ENCODE measurements at regions not wholly inside any gene's neighbourhood (a gene's known extent, or its start where the extent isn't known, plus 50 kb on each side); places are given as distances from the start of the nearest gene placed in this dataset.

DNA sequence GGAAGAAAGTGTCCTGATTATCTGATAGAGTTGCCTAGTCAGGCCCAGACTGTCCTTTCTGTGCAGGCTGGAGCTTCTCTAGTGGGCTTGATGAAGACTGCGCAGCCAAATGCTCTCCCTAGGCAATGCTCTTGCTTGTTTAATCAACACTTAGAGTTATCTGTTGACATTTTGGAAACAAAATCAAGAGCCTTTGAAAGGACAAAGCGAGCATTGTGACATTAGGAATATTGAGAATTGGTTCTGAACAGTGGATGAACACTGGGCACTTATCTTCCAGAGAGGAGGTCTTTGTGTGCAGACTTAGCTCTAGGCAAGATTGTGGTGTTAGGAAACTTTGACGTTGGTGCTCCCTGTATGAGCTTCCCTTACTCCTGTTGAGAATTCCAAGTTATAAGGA lies 94.5 kb downstream of the DNTTIP2 start:
- TF ChIP-seq, protein P1, sequence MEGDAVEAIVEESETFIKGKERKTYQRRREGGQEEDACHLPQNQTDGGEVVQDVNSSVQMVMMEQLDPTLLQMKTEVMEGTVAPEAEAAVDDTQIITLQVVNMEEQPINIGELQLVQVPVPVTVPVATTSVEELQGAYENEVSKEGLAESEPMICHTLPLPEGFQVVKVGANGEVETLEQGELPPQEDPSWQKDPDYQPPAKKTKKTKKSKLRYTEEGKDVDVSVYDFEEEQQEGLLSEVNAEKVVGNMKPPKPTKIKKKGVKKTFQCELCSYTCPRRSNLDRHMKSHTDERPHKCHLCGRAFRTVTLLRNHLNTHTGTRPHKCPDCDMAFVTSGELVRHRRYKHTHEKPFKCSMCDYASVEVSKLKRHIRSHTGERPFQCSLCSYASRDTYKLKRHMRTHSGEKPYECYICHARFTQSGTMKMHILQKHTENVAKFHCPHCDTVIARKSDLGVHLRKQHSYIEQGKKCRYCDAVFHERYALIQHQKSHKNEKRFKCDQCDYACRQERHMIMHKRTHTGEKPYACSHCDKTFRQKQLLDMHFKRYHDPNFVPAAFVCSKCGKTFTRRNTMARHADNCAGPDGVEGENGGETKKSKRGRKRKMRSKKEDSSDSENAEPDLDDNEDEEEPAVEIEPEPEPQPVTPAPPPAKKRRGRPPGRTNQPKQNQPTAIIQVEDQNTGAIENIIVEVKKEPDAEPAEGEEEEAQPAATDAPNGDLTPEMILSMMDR (IDR thresholded peaks at IDR 0.05) = no peak
- no peaks in the 10 kb centered on the region for H3K27me3 Mint-ChIP-seq
- H3K9me3 Mint-ChIP-seq = peaks cover 10% of the 10 kb centered on the region
- H3K4me3 Mint-ChIP-seq = no peak overlapping the region
- H3K4me1 Mint-ChIP-seq (ENCODE audit: low read depth) = no peaks in the 10 kb centered on the region
- intact Hi-C loops (cut with micrococcal nuclease) = no loop called here
- POLR2A ChIA-PET = no interaction called here
- CTCF ChIA-PET = interaction anchor here (1.1 to 1.2 kb wide), 2 partner anchors 29 to 155 kb away, joined by 3 to 4 read pairs; no protein-coding TSS in a partner anchor
- no peaks in the 10 kb centered on the region for H3K36me3 Mint-ChIP-seq (ENCODE audit: low read depth)
- H3K27ac Mint-ChIP-seq = no peak overlapping the region
- DNase-seq = no peak
- no peak for ATAC-seq

DNA sequence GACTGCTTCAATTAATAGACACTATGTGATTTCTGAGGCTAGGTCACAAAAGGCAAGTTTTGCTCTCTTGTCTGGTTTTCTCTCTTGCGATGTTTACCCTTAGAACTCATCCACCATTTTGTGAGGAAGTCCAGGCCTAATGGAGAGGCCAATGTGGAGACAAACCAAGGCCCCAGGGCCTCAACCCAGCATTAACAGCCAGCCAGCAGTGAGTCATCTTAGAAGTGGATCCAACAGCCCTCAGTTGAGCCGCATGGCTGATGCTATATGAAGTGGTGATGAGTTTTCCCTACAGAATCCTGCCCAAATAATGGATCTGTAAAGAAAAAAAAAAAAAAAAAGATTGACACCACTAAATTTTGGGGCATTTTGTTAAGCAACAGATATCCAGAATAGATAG lies 95.1 kb downstream of the DNTTIP2 start:
- TF ChIP-seq, protein P1 (IDR thresholded peaks at IDR 0.05) = no peak
- no peak for ATAC-seq
- POLR2A ChIA-PET = no interaction called here

DNA sequence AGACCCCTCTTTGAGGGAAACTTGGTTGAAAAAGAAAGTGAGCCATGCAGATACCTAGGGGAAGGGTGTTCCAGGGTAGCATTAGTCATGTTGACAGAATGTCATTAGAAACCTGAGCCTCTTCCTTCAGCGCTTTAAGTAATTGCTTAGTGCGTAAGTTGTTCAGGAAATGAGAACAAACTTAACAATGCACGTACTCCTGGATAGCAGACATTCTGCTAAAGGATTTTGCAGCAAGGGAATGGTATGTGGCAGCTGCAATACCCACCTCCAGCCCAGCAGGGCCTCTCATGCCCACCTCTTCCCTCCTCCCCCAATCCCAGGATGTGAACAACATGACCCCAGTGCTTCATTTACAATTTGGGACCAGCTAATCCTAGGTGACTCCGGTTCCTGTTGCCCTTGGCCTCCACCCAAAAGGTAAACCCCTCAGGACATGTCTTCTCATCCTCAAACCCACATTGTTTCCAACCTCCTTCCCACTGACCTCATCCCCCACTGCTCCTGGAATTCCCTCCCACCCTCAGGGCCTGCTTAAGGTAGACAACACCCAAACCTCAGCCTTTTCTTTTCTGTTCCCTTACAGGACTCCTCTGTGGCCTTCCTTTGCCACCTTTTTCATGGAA lies 98.0 kb upstream of the BCAR3 start:
- DNase-seq (no peak), ATAC-seq (no peak)
- no peak overlapping the region for H3K27ac Mint-ChIP-seq
- no peak overlapping the region for H3K4me3 Mint-ChIP-seq
- H3K27me3 Mint-ChIP-seq = no peaks in the 10 kb centered on the region
- TF ChIP-seq, protein P1 (IDR thresholded peaks at IDR 0.05) = no peak
- no peaks in the 10 kb centered on the region for H3K9me3 Mint-ChIP-seq
- H3K36me3 Mint-ChIP-seq (ENCODE audit: low read depth) = no peaks in the 10 kb centered on the region
- ChIA-PET CTCF (no interaction called here), POLR2A (no interaction called here)
- intact Hi-C loops (cut with micrococcal nuclease) = no loop called here
- no peaks in the 10 kb centered on the region for H3K4me1 Mint-ChIP-seq (ENCODE audit: low read depth)

More for the DNA sequence above, 95.1 kb downstream of the DNTTIP2 start:
- intact Hi-C loops (cut with micrococcal nuclease) = no loop called here
- Mint-ChIP-seq H3K4me1 (ENCODE audit: low read depth) (no peaks in the 10 kb centered on the region), H3K36me3 (ENCODE audit: low read depth) (no peaks in the 10 kb centered on the region), H3K9me3 (peaks cover 10% of the 10 kb centered on the region), H3K27me3 (no peaks in the 10 kb centered on the region), H3K27ac (no peak overlapping the region), H3K4me3 (no peak overlapping the region)
- CTCF ChIA-PET = no interaction called here
- DNase-seq = no peak

DNA sequence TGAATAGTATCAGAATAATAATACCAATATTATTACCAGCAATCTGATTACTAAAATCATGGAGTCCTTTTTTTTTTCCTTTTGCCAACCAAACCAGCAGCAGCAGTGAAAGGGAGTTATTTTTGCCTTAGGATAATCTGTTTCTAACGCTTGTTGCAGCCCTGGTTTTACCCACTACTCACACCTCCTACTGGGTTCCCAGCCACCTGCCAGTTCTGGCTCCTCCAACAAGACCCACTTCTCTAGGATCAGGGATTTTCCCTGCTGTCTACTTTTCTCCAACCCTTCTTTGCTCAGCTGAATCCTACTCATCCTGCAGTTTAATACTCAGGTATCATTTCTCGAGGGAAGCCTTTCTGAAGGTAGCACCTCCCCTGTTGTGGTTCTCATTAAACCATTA lies 96.8 kb upstream of the BCAR3 start:
- ATAC-seq = no peak
- CTCF ChIA-PET = no interaction called here

DNA sequence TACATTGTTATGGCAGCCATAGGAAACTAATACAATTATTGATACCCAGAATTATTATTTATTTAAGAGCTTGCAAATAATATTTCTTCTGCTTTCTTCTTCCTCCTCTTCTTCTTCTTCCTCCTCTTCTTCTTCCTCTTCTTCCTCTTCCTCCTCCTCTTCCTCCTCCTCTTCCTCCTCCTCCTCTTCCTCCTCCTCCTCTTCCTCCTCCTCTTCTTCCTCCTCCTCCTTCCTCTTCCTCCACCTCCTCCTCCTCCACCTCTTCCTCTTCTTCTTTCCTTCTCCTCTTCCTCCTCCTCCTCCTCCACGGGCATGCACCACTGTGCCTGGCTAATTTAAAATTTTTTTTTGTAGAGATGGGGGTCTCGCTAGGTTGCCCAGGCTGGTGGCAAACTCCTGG lies 95.6 kb upstream of the BCAR3 start:
- ChIA-PET POLR2A (no interaction called here), CTCF (interaction anchor here (1.7 kb wide), 1 partner anchor 148 kb away, joined by 3 read pairs; no protein-coding TSS in a partner anchor)
- intact Hi-C loops (cut with micrococcal nuclease) = no loop called here
- H3K27me3 Mint-ChIP-seq = no peaks in the 10 kb centered on the region
- H3K9me3 Mint-ChIP-seq = no peaks in the 10 kb centered on the region
- H3K27ac Mint-ChIP-seq = no peak overlapping the region
- no peaks in the 10 kb centered on the region for H3K4me1 Mint-ChIP-seq (ENCODE audit: low read depth)
- ATAC-seq (no peak), DNase-seq (no peak)
- TF ChIP-seq, protein P1 (IDR thresholded peaks at IDR 0.05) = no peak
- H3K36me3 Mint-ChIP-seq (ENCODE audit: low read depth) = no peaks in the 10 kb centered on the region
- no peak overlapping the region for H3K4me3 Mint-ChIP-seq

More for the DNA sequence above, 96.8 kb upstream of the BCAR3 start:
- no peaks in the 10 kb centered on the region for H3K4me1 Mint-ChIP-seq (ENCODE audit: low read depth)
- TF ChIP-seq, protein P1 (IDR thresholded peaks at IDR 0.05) = no peak
- H3K27ac Mint-ChIP-seq = no peak overlapping the region
- POLR2A ChIA-PET = no interaction called here
- no peaks in the 10 kb centered on the region for H3K9me3 Mint-ChIP-seq
- H3K36me3 Mint-ChIP-seq (ENCODE audit: low read depth) = no peaks in the 10 kb centered on the region
- DNase-seq = no peak
- H3K27me3 Mint-ChIP-seq = no peaks in the 10 kb centered on the region
- intact Hi-C loops (cut with micrococcal nuclease) = no loop called here
- H3K4me3 Mint-ChIP-seq = no peak overlapping the region

Measured in activated CD8-positive, alpha-beta T cell treated with anti-CD3 and anti-CD28 coated beads for 36 hours (primary cell).